Esophagus muscularis mucosa (tissue), 4 donors: ENCODE measurements at regions not wholly inside any gene's neighbourhood (a gene's known extent, or its start where the extent isn't known, plus 50 kb on each side); places are given as distances from the start of the nearest gene placed in this dataset.

ENCODE experiments used
- DNase-seq: peaks from one replicate; pipeline ENCODE4 v3.0.0-alpha.2; 2017; ENCODE audit errors: extremely low spot score
- H3K27ac ChIP-seq, 4 donors: fragments of 200-600 bp; sonication (generic); replicated peaks in 1 of 4; 1 replicate in 3 of 4; 2 replicates in 1 of 4; pipeline ENCODE4 v1.5.1; 2016 to 2019; ENCODE audit warnings: mild to moderate bottlenecking in 1 of 4
- H3K27me3 ChIP-seq, 4 donors: fragments of 200-600 bp; sonication (generic); one replicate each; pipeline versions ENCODE4 v1.5.1 to v1.6.0; 2016 to 2019
- H3K36me3 ChIP-seq, 4 donors: fragments of 200-600 bp; sonication (generic); one replicate each; pipeline ENCODE4 v1.5.1; 2016 to 2019
- H3K4me1 ChIP-seq, 4 donors: fragments of 200-600 bp; sonication (generic); one replicate each; pipeline ENCODE4 v1.5.1; 2016 to 2019
- H3K4me3 ChIP-seq, 4 donors: fragments of 200-600 bp; sonication (generic); 1 replicate in 2 of 4; 2 replicates in 2 of 4; pipeline ENCODE4 v1.5.1; 2016 to 2019; ENCODE audit warnings: mild to moderate bottlenecking in 4 of 4, moderate library complexity in 1 of 4
- H3K9me3 ChIP-seq, 4 donors: fragments of 200-600 bp; sonication (generic); 1 replicate in 3 of 4; 2 replicates in 1 of 4; pipeline ENCODE4 v1.5.1; 2016 to 2019
- EP300 ChIP-seq: sonication (generic); formaldehyde crosslinking; IDR thresholded peaks from one replicate; pipeline ENCODE4 v1.6.1; 2017; ENCODE audit warnings: antibody characterized with exemption
- POLR2A ChIP-seq: fragments of 450-650 bp; IDR thresholded peaks from one replicate; pipeline ENCODE4 v1.6.1; 2017; ENCODE audit warnings: antibody characterized with exemption, moderate library complexity, mild to moderate bottlenecking, low read depth
- POLR2AphosphoS5 ChIP-seq, 2 donors: sonication (generic); formaldehyde crosslinking; IDR thresholded peaks; one replicate each; pipeline ENCODE4 v1.6.1; 2017; ENCODE audit warnings: antibody characterized with exemption in 2 of 2
- WGBS: methylation state at CpG from one replicate; pipeline ENCODE4 v1.1.5; 2018; 5-methylcytosine and 5-hydroxymethylcytosine counted together
- intact Hi-C: fragments of 100-400 bp; cut with DNase I; formaldehyde crosslinking; loops from one replicate; pipeline ENCODE4 v1.15.1; 2023
- TF ChIP-seq, protein P1 (sequence below), 3 experiments: fragments of 200-600 bp in 2 of 3; fragments of 450-650 bp in 1 of 3; sonication (generic) in 2 of 3; IDR thresholded peaks; one replicate each; pipeline ENCODE4 v1.5.1; 2017 to 2019; ENCODE audit warnings: antibody characterized with exemption in 3 of 3, mild to moderate bottlenecking in 2 of 3, moderate library complexity in 1 of 3

DNA sequence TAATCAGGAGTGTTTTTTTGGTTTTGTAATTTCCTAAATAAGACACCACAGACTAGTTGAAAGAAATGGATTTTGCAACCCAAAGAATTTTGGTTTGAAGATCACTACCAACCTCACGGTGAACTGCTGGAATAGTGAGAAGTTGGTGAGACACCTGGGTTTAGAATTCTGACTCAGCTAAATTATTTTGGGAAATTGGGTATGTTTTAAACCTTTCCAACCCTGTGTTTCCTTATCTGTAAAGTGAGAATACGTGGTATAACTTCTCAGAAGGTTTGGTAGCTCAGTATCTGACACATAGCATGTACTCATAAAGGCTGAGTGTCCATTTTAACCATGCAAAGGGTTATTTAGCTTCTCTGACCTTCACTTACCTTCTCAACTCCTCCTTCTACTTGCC is 261.9 kb downstream of the FOXA2 start:
- no peaks in the 10 kb centered on the region for H3K4me1 ChIP-seq
- no peaks in the 10 kb centered on the region for H3K36me3 ChIP-seq
- TF ChIP-seq EP300, result no peak
- TF ChIP-seq, protein P1, sequence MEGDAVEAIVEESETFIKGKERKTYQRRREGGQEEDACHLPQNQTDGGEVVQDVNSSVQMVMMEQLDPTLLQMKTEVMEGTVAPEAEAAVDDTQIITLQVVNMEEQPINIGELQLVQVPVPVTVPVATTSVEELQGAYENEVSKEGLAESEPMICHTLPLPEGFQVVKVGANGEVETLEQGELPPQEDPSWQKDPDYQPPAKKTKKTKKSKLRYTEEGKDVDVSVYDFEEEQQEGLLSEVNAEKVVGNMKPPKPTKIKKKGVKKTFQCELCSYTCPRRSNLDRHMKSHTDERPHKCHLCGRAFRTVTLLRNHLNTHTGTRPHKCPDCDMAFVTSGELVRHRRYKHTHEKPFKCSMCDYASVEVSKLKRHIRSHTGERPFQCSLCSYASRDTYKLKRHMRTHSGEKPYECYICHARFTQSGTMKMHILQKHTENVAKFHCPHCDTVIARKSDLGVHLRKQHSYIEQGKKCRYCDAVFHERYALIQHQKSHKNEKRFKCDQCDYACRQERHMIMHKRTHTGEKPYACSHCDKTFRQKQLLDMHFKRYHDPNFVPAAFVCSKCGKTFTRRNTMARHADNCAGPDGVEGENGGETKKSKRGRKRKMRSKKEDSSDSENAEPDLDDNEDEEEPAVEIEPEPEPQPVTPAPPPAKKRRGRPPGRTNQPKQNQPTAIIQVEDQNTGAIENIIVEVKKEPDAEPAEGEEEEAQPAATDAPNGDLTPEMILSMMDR (IDR thresholded peaks at IDR 0.05), result no peak
- no peak for TF ChIP-seq POLR2A
- TF ChIP-seq POLR2AphosphoS5 (IDR thresholded peaks at IDR 0.05), result no peak
- H3K27me3 ChIP-seq, result peaks cover 0 to 12% (median 0%) of the 10 kb centered on the region in 4 donors
- no peak overlapping the region for H3K4me3 ChIP-seq
- WGBS, result 39% methylated on average over 2 of the region's 2 CpGs
- intact Hi-C loops, result no loop called here
- H3K9me3 ChIP-seq, result peaks cover 0 to 3% (median 0%) of the 10 kb centered on the region in 4 donors
- H3K27ac ChIP-seq, result no peak overlapping the region
- no peak for DNase-seq

DNA sequence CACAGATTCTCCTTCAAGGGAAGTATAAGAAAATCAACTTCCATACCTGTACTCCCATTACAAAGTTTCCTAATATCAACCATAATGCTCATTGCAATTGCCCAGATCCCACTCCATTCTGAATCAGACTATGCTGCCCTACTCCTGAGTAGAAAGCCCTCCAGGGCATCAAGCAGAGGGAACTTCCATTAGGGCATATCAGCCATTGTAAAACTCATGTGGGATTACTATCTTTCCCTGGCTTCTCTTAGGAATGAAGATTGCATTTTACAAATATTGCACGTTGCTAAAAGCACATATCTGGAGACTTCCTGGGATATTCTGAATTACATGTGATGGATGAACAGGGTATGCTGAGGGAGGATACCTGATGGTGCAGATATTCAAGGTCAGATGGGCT is 263.2 kb downstream of the FOXA2 start:
- Histone ChIP-seq H3K9me3 (peaks cover 0 to 3% (median 0%) of the 10 kb centered on the region in 4 donors), H3K4me1 (no peaks in the 10 kb centered on the region), H3K4me3 (no peak overlapping the region), H3K36me3 (no peaks in the 10 kb centered on the region), H3K27ac (no peak overlapping the region), H3K27me3 (peaks cover 0 to 6% (median 0%) of the 10 kb centered on the region in 4 donors)
- 72% methylated on average over 1 of the region's 1 CpG for WGBS
- no peak for TF ChIP-seq POLR2AphosphoS5 (IDR thresholded peaks at IDR 0.05)
- no peak for TF ChIP-seq POLR2A
- TF ChIP-seq, protein P1 (IDR thresholded peaks at IDR 0.05), result no peak
- no peak for TF ChIP-seq EP300
- intact Hi-C loops, result no loop called here
- DNase-seq, result no peak

DNA sequence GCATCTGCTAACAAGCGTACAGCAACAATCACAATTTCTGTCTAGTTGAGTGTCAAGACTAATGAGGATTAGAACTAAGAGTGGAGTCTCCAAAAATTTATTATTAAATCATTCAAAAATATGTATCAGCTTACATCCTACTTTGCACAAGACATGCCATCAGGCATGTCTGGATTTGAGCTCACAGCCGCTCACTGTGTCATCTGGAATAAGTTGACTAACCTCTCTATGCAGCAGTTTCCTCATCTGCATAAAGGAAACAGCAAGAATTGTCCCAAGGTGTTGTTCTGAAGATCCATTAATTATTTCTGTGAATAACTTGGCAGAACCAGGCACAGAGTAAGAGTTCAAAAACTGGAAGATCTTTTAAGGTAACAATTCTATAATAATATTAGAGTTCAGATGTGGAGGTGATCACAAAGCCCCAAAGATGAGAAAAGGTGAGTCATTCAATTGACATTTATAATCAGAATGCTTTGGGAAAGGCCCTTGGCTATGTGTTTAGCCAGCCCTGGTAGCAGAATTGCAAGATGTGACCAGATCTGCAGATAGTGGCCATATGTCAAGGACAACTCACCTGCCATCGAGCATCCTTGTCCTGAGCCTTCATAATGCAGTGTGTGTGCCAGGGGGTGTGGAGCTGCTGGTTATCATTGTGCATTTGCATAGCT is 264.0 kb downstream of the FOXA2 start:
- TF ChIP-seq EP300, result no peak
- no peak for TF ChIP-seq POLR2AphosphoS5 (IDR thresholded peaks at IDR 0.05)
- TF ChIP-seq POLR2A, result no peak
- TF ChIP-seq, protein P1 (IDR thresholded peaks at IDR 0.05), result no peak
- no peaks in the 10 kb centered on the region for H3K4me1 ChIP-seq
- H3K27me3 ChIP-seq, result peaks cover 0 to 3% (median 0%) of the 10 kb centered on the region in 4 donors
- DNase-seq, result no peak
- H3K27ac ChIP-seq, result no peak overlapping the region
- intact Hi-C loops, result no loop called here
- WGBS, result 80% methylated on average over 3 of the region's 3 CpGs
- H3K9me3 ChIP-seq, result peaks cover 0 to 3% (median 0%) of the 10 kb centered on the region in 4 donors
- H3K4me3 ChIP-seq, result no peak overlapping the region
- no peaks in the 10 kb centered on the region for H3K36me3 ChIP-seq

GRCh38 chr20:22315771-22316170 is 268.6 kb downstream of the FOXA2 start:
- no peak for DNase-seq
- Histone ChIP-seq H3K4me1 (no peaks in the 10 kb centered on the region), H3K27me3 (peaks cover 0 to 3% (median 0%) of the 10 kb centered on the region in 4 donors), H3K9me3 (no peaks in the 10 kb centered on the region), H3K36me3 (no peaks in the 10 kb centered on the region), H3K27ac (no peak overlapping the region), H3K4me3 (no peak overlapping the region)
- WGBS, result 81% methylated on average over 5 of the region's 5 CpGs
- intact Hi-C loops, result no loop called here
- TF ChIP-seq, protein P1 (IDR thresholded peaks at IDR 0.05), result no peak

GRCh38 chr20:22315073-22315472 is 269.3 kb downstream of the FOXA2 start:
- H3K4me3 ChIP-seq, result no peak overlapping the region
- intact Hi-C loops, result no loop called here
- TF ChIP-seq POLR2A, result no peak
- TF ChIP-seq, protein P1 (IDR thresholded peaks at IDR 0.05), result no peak
- no peak for TF ChIP-seq EP300
- TF ChIP-seq POLR2AphosphoS5 (IDR thresholded peaks at IDR 0.05), result no peak
- 75% methylated on average over 2 of the region's 2 CpGs for WGBS
- H3K27me3 ChIP-seq, result no peaks in the 10 kb centered on the region
- H3K4me1 ChIP-seq, result no peaks in the 10 kb centered on the region
- no peak overlapping the region for H3K27ac ChIP-seq
- DNase-seq, result no peak
- H3K9me3 ChIP-seq, result no peaks in the 10 kb centered on the region
- no peaks in the 10 kb centered on the region for H3K36me3 ChIP-seq
